CD4-positive, alpha-beta T cell treated with Interferon alpha-2 for 1 hour (primary cell): ENCODE measurements at regions not wholly inside any gene's neighbourhood (a gene's known extent, or its start where the extent isn't known, plus 50 kb on each side); places are given as distances from the start of the nearest gene placed in this dataset.

ENCODE experiments used
- DNase-seq, 2 donors: peaks; one replicate each; pipeline ENCODE4 v3.0.0-alpha.2; 2020 to 2022

- DNase-seq, result no peak
These were observed 245.7 kb upstream of the JUN start for GRCh38 chr1:59029411-59030167.

GRCh38 chr1:59032228-59032627, 248.4 kb upstream of the JUN start:
- no peak for DNase-seq

GRCh38 chr1:59033761-59034160, 249.9 kb upstream of the JUN start:
- DNase-seq, result no peak

GRCh38 chr1:59034925-59035324, 251.1 kb upstream of the JUN start:
- no peak for DNase-seq

- DNase-seq, result no peak
These were observed 255.7 kb upstream of the JUN start for GRCh38 chr1:59039551-59039950.

- DNase-seq, result no peak
These were observed 256.4 kb upstream of the FGGY start for GRCh38 chr1:59040486-59040885.

- no peak for DNase-seq
These were observed 255.1 kb upstream of the FGGY start for GRCh38 chr1:59041646-59042277.

GRCh38 chr1:59043796-59044195, 253.1 kb upstream of the FGGY start:
- DNase-seq, result no peak

GRCh38 chr1:59044535-59045121, 252.3 kb upstream of the FGGY start:
- peak in 1 of 2 donors; percentile 14 for DNase-seq

GRCh38 chr1:59045137-59045536, 251.8 kb upstream of the FGGY start:
- peak in 1 of 2 donors; percentile 19 for DNase-seq

- DNase-seq, result no peak
These were observed 251.3 kb upstream of the FGGY start for GRCh38 chr1:59045636-59046035.

GRCh38 chr1:59046134-59046533, 250.8 kb upstream of the FGGY start:
- DNase-seq, result no peak

- peak; percentile 71 to 74 for DNase-seq
These were observed 250.2 kb upstream of the FGGY start for GRCh38 chr1:59046730-59047157.

- DNase-seq, result no peak
These were observed 245.9 kb upstream of the FGGY start for GRCh38 chr1:59051007-59051406.

GRCh38 chr1:59052166-59052590, 244.7 kb upstream of the FGGY start:
- no peak for DNase-seq

GRCh38 chr1:59054172-59054571, 242.7 kb upstream of the FGGY start:
- DNase-seq, result no peak

- no peak for DNase-seq
These were observed 240.8 kb upstream of the FGGY start for GRCh38 chr1:59055908-59056719.

GRCh38 chr1:59057211-59057694, 239.6 kb upstream of the FGGY start:
- peak in 1 of 2 donors; percentile 9 for DNase-seq

- no peak for DNase-seq
These were observed 239.1 kb upstream of the FGGY start for GRCh38 chr1:59057796-59058195.

- no peak for DNase-seq
These were observed 238.0 kb upstream of the FGGY start for GRCh38 chr1:59058665-59059439.

- peak; percentile 9 for DNase-seq
These were observed 235.0 kb upstream of the FGGY start for GRCh38 chr1:59061876-59062275.

GRCh38 chr1:59062743-59063142, 234.2 kb upstream of the FGGY start:
- DNase-seq, result no peak
